Neuronal stem cell (in vitro differentiated cells): ENCODE measurements at regions not wholly inside any gene's neighbourhood (a gene's known extent, or its start where the extent isn't known, plus 50 kb on each side); places are given as distances from the start of the nearest gene placed in this dataset.

Experiments used
- DNase-seq: peaks from one replicate; pipeline ENCODE4 v3.0.0-alpha.2; 2013; ENCODE audit warnings: low spot score
- H2AFZ ChIP-seq: one replicate; pipeline ENCODE4 v1.6.1; 2013; ENCODE audit warnings: mild to moderate bottlenecking, low read length, inconsistent platforms
- H2AK5ac ChIP-seq: 2 replicates; pipeline ENCODE4 v1.6.1; 2013; ENCODE audit warnings: low read depth, mild to moderate bottlenecking, inconsistent platforms, low read length, moderate library complexity, mixed read lengths
- H2BK120ac ChIP-seq: 2 replicates; pipeline ENCODE4 v1.6.1; 2013; ENCODE audit warnings: low read depth, mild to moderate bottlenecking, inconsistent platforms, low read length, moderate library complexity, mixed read lengths
- H2BK12ac ChIP-seq: one replicate; pipeline ENCODE4 v1.6.1; 2013; ENCODE audit warnings: low read length, inconsistent platforms
- H2BK15ac ChIP-seq: 2 replicates; pipeline ENCODE4 v1.6.1; 2013; ENCODE audit warnings: mild to moderate bottlenecking, low read length, inconsistent platforms, mixed read lengths
- H2BK5ac ChIP-seq: one replicate; pipeline ENCODE4 v1.6.1; 2013; ENCODE audit warnings: inconsistent platforms, mild to moderate bottlenecking, low read length, moderate library complexity
- H3K14ac ChIP-seq: one replicate; pipeline ENCODE4 v1.6.1; 2013; ENCODE audit warnings: low read length, inconsistent platforms
- H3K18ac ChIP-seq: 2 replicates; pipeline ENCODE4 v1.6.1; 2013; ENCODE audit warnings: low read length, inconsistent platforms
- H3K23ac ChIP-seq: 2 replicates; pipeline ENCODE4 v1.6.1; 2013; ENCODE audit warnings: low read depth, mild to moderate bottlenecking, mixed read lengths, low read length, inconsistent platforms; ENCODE audit not compliant: poor library complexity
- H3K27ac ChIP-seq: replicated peaks from 3 replicates; pipeline ENCODE4 v1.5.1; 2013; ENCODE audit warnings: low read length, inconsistent platforms
- H3K27me3 ChIP-seq, 3 experiments: 2 replicates each; pipeline ENCODE4 v1.6.1; 2013; ENCODE audit warnings: low read length in 3 of 3, mild to moderate bottlenecking in 2 of 3, inconsistent platforms in 1 of 3, low read depth in 1 of 3, mixed read lengths in 1 of 3, moderate library complexity in 1 of 3; ENCODE audit not compliant: control insufficient read depth in 3 of 3, insufficient read depth in 3 of 3
- H3K36me3 ChIP-seq, 2 donors: replicated peaks in 1 of 2; 2 replicates each; pipeline ENCODE4 v1.6.1; 2013; ENCODE audit warnings: low read length in 2 of 2; ENCODE audit not compliant: control insufficient read depth in 2 of 2, insufficient read depth in 2 of 2
- H3K4ac ChIP-seq: 2 replicates; pipeline ENCODE4 v1.6.1; 2013; ENCODE audit warnings: inconsistent platforms, mild to moderate bottlenecking, low read length, moderate library complexity
- H3K4me1 ChIP-seq, 2 donors: 1 replicate in 1 of 2; 2 replicates in 1 of 2; pipeline ENCODE4 v1.6.1; 2013; ENCODE audit warnings: low read length in 2 of 2, low read depth in 1 of 2; ENCODE audit not compliant: control insufficient read depth in 2 of 2, insufficient read depth in 1 of 2
- H3K4me2 ChIP-seq: one replicate; pipeline ENCODE4 v1.6.1; 2013; ENCODE audit warnings: mild to moderate bottlenecking, low read length, inconsistent platforms; ENCODE audit not compliant: insufficient read depth, poor library complexity, severe bottlenecking
- H3K4me3 ChIP-seq, 2 donors: 2 replicates each; pipeline ENCODE4 v1.5.1; 2013; ENCODE audit warnings: low read length in 2 of 2, mild to moderate bottlenecking in 2 of 2, inconsistent platforms in 1 of 2, moderate library complexity in 1 of 2
- H3K79me1 ChIP-seq: one replicate; pipeline ENCODE4 v1.6.1; 2013; ENCODE audit warnings: low read depth, mild to moderate bottlenecking, inconsistent platforms, low read length, moderate library complexity
- H3K9ac ChIP-seq: one replicate; pipeline ENCODE4 v1.6.1; 2013; ENCODE audit warnings: mild to moderate bottlenecking, low read depth, low read length, inconsistent platforms; ENCODE audit not compliant: poor library complexity
- H3K9me3 ChIP-seq, 2 donors: replicated peaks in 1 of 2; 2 replicates each; pipeline versions ENCODE3 to v1.6.1; 2013; ENCODE audit warnings: low read length in 2 of 2, mild to moderate bottlenecking in 2 of 2, inconsistent platforms in 1 of 2, low read depth in 1 of 2, mixed read lengths in 1 of 2, moderate library complexity in 1 of 2; ENCODE audit not compliant: control insufficient read depth in 2 of 2, insufficient read depth in 1 of 2
- H4K8ac ChIP-seq: one replicate; pipeline ENCODE4 v1.6.1; 2013; ENCODE audit warnings: low read depth, mild to moderate bottlenecking, inconsistent platforms, low read length, moderate library complexity
- H4K91ac ChIP-seq: one replicate; pipeline ENCODE4 v1.6.1; 2013; ENCODE audit warnings: low read length, low read depth, mild to moderate bottlenecking, inconsistent platforms; ENCODE audit not compliant: poor library complexity
- WGBS, 2 donors: extraction: QIAGEN DNeasy Blood & Tissue Kit; methylation state at CpG; one replicate each; pipeline ENCODE4 v1.1.7; 2013; ENCODE audit warnings: missing lambda C conversion rate in 2 of 2, mixed read lengths in 1 of 2; ENCODE audit not compliant: insufficient read length in 2 of 2, insufficient replicate concordance in 1 of 2; ENCODE audit errors: extremely low coverage in 2 of 2; 5-methylcytosine and 5-hydroxymethylcytosine counted together

GRCh38 chr3:20680990-20681628, 495.1 kb upstream of the SGO1 start:
- Histone ChIP-seq H3K9me3 (no peaks in the 10 kb centered on the region), H3K4me1 (no peaks in the 10 kb centered on the region), H2AK5ac (no peak overlapping the region), H2BK120ac (no peak overlapping the region), H2BK15ac (no peak overlapping the region), H3K14ac (no peak overlapping the region), H4K91ac (no peak overlapping the region), H3K4me2 (no peak overlapping the region), H2AFZ (no peak overlapping the region), H3K18ac (no peak overlapping the region), H2BK12ac (no peak overlapping the region), H3K4ac (no peak overlapping the region), H2BK5ac (no peak overlapping the region), H3K9ac (no peak overlapping the region), H3K36me3 (no peaks in the 10 kb centered on the region), H3K27me3 (no peaks in the 10 kb centered on the region), H3K27ac (no peak overlapping the region), H3K79me1 (no peaks in the 10 kb centered on the region), H3K23ac (no peak overlapping the region), H3K4me3 (no peak overlapping the region), H4K8ac (no peak overlapping the region)
- DNase-seq, result no peak
- WGBS, 2 donors, result no CpG with 5 or more reads among the region's 1 CpG

- no peak overlapping the region for H3K4me3 ChIP-seq
These were observed 487.9 kb upstream of the SGO1 start for GRCh38 chr3:20673866-20674265.

GRCh38 chr3:20669675-20670074, 483.7 kb upstream of the SGO1 start:
- Histone ChIP-seq H3K14ac (no peak overlapping the region), H3K27me3 (no peaks in the 10 kb centered on the region), H3K9ac (no peak overlapping the region), H3K4me1 (no peaks in the 10 kb centered on the region), H3K36me3 (no peaks in the 10 kb centered on the region), H3K4ac (no peak overlapping the region), H3K9me3 (no peaks in the 10 kb centered on the region), H4K91ac (no peak overlapping the region), H2BK15ac (no peak overlapping the region), H3K79me1 (no peaks in the 10 kb centered on the region), H3K18ac (no peak overlapping the region), H2BK12ac (no peak overlapping the region), H3K4me3 (no peak overlapping the region), H2BK120ac (no peak overlapping the region), H3K4me2 (no peak overlapping the region), H2AK5ac (no peak overlapping the region), H3K27ac (no peak overlapping the region), H3K23ac (no peak overlapping the region), H2BK5ac (no peak overlapping the region), H4K8ac (no peak overlapping the region), H2AFZ (no peak overlapping the region)
- DNase-seq, result no peak
- no CpG with 5 or more reads among the region's 2 CpGs for WGBS, 2 donors

More at GRCh38 chr3:20673866-20674265, 487.9 kb upstream of the SGO1 start:
- H2BK12ac ChIP-seq, result no peak overlapping the region
- H4K91ac ChIP-seq, result no peak overlapping the region
- no peaks in the 10 kb centered on the region for H3K36me3 ChIP-seq
- no peak overlapping the region for H2BK120ac ChIP-seq
- no peak overlapping the region for H3K23ac ChIP-seq
- no peaks in the 10 kb centered on the region for H3K79me1 ChIP-seq
- H4K8ac ChIP-seq, result no peak overlapping the region
- H3K9me3 ChIP-seq, result no peaks in the 10 kb centered on the region
- WGBS, 2 donors, result no CpG with 5 or more reads among the region's 1 CpG
- H3K27me3 ChIP-seq, result no peaks in the 10 kb centered on the region
- H3K4ac ChIP-seq, result no peak overlapping the region
- no peak overlapping the region for H2BK5ac ChIP-seq
- H3K18ac ChIP-seq, result no peak overlapping the region
- no peak overlapping the region for H3K4me2 ChIP-seq
- no peak overlapping the region for H2AFZ ChIP-seq
- H3K14ac ChIP-seq, result no peak overlapping the region
- H3K27ac ChIP-seq, result no peak overlapping the region
- DNase-seq, result no peak
- H2AK5ac ChIP-seq, result no peak overlapping the region
- H3K4me1 ChIP-seq, result no peaks in the 10 kb centered on the region
- no peak overlapping the region for H3K9ac ChIP-seq
- H2BK15ac ChIP-seq, result no peak overlapping the region

- no peak overlapping the region for H2BK120ac ChIP-seq
- H3K4ac ChIP-seq, result no peak overlapping the region
- H3K27me3 ChIP-seq, result no peaks in the 10 kb centered on the region
- DNase-seq, result no peak
- no peak overlapping the region for H3K14ac ChIP-seq
- no peak overlapping the region for H4K8ac ChIP-seq
- no peak overlapping the region for H3K4me2 ChIP-seq
- H3K23ac ChIP-seq, result no peak overlapping the region
- WGBS, 2 donors, result no CpG with 5 or more reads among the region's 5 CpGs
- H2AK5ac ChIP-seq, result no peak overlapping the region
- no peak overlapping the region for H4K91ac ChIP-seq
- no peaks in the 10 kb centered on the region for H3K4me1 ChIP-seq
- H3K36me3 ChIP-seq, result no peaks in the 10 kb centered on the region
- no peak overlapping the region for H2BK15ac ChIP-seq
- no peak overlapping the region for H2BK12ac ChIP-seq
- no peaks in the 10 kb centered on the region for H3K79me1 ChIP-seq
- H2BK5ac ChIP-seq, result no peak overlapping the region
- H3K27ac ChIP-seq, result no peak overlapping the region
- no peak overlapping the region for H3K9ac ChIP-seq
- H3K18ac ChIP-seq, result no peak overlapping the region
- H2AFZ ChIP-seq, result no peak overlapping the region
- H3K9me3 ChIP-seq, result no peaks in the 10 kb centered on the region
- no peak overlapping the region for H3K4me3 ChIP-seq
These were observed 483.2 kb upstream of the SGO1 start for GRCh38 chr3:20669184-20669583.
